HL-60 (cell line): ENCODE measurements at regions not wholly inside any gene's neighbourhood (a gene's known extent, or its start where the extent isn't known, plus 50 kb on each side); places are given as distances from the start of the nearest gene placed in this dataset.

Experiments used
- DNase-seq, 2 experiments: peaks; one replicate each; pipeline ENCODE4 v3.0.0-alpha.2; 2010 to 2020; ENCODE audit warnings: low read depth in 1 of 2, low spot score in 1 of 2
- H3K27ac ChIP-seq: fragments of 250-450 bp; sonication (Bioruptor Pico); replicated peaks from 2 replicates; pipeline ENCODE4 v1.5.1; 2020; ENCODE audit warnings: mild to moderate bottlenecking, moderate library complexity
- H3K27me3 ChIP-seq: fragments of 250-450 bp; sonication (Bioruptor Pico); 2 replicates; pipeline ENCODE4 v1.5.1; 2021; ENCODE audit warnings: mild to moderate bottlenecking, moderate library complexity; ENCODE audit not compliant: insufficient read depth, poor library complexity, severe bottlenecking
- H3K4me3 ChIP-seq: replicated peaks from 2 replicates; pipeline ENCODE4 v1.5.1; 2011; ENCODE audit warnings: mild to moderate bottlenecking, control low read depth, low read length; ENCODE audit not compliant: insufficient read depth
- CTCF ChIP-seq: IDR thresholded peaks from one replicate; pipeline ENCODE4 v1.5.1; 2011; ENCODE audit warnings: low read length, control low read depth, inconsistent platforms; ENCODE audit not compliant: insufficient read depth
- GABPA ChIP-seq: IDR thresholded peaks from 2 replicates; pipeline ENCODE4 v1.6.1; 2012; ENCODE audit warnings: low read depth
- POLR2AphosphoS5 ChIP-seq: IDR thresholded peaks from 2 replicates; pipeline ENCODE4 v1.6.1; 2012; ENCODE audit warnings: low read depth
- REST ChIP-seq: IDR thresholded peaks from 2 replicates; pipeline ENCODE4 v1.6.1; 2012; ENCODE audit warnings: low read depth; ENCODE audit not compliant: insufficient replicate concordance
- SPI1 ChIP-seq: IDR thresholded peaks from 2 replicates; pipeline ENCODE4 v1.6.1; 2012; ENCODE audit warnings: low read depth, mild to moderate bottlenecking, borderline replicate concordance

- H3K4me3 ChIP-seq: no peak overlapping the region
- TF ChIP-seq GABPA: no peak
- no peak for TF ChIP-seq POLR2AphosphoS5
- TF ChIP-seq SPI1: no peak
- H3K27ac ChIP-seq: no peak overlapping the region
- H3K27me3 ChIP-seq: peaks cover 6% of the 10 kb centered on the region
- no peak for DNase-seq
These were observed 51.0 kb upstream of the PRB2 start for GRCh38 chr12:11446372-11446771.

GRCh38 chr12:11457996-11458645, 62.8 kb upstream of the PRB2 start:
- no peak for DNase-seq
- no peak for TF ChIP-seq CTCF
- TF ChIP-seq POLR2AphosphoS5: no peak
- TF ChIP-seq REST: no peak
- TF ChIP-seq GABPA: no peak
- TF ChIP-seq SPI1: no peak

GRCh38 chr12:11460343-11461023, 65.1 kb upstream of the PRB2 start:
- Histone ChIP-seq H3K27ac (no peak overlapping the region), H3K27me3 (peaks cover 4% of the 10 kb centered on the region), H3K4me3 (no peak overlapping the region)
- DNase-seq: no peak
- TF ChIP-seq CTCF (no peak), REST (no peak), POLR2AphosphoS5 (no peak), GABPA (no peak), SPI1 (no peak)

More at GRCh38 chr12:11457996-11458645, 62.8 kb upstream of the PRB2 start:
- no peak overlapping the region for H3K4me3 ChIP-seq
- peaks cover 4% of the 10 kb centered on the region for H3K27me3 ChIP-seq
- H3K27ac ChIP-seq: no peak overlapping the region

- Histone ChIP-seq H3K27me3 (peaks cover 4% of the 10 kb centered on the region), H3K4me3 (no peak overlapping the region), H3K27ac (no peak overlapping the region)
- TF ChIP-seq POLR2AphosphoS5: no peak
- TF ChIP-seq CTCF: no peak
- TF ChIP-seq GABPA: no peak
- TF ChIP-seq REST: no peak
- no peak for TF ChIP-seq SPI1
- DNase-seq: no peak
These were observed 66.1 kb upstream of the PRB2 start for GRCh38 chr12:11461433-11461832.
